GM12878 (cell line): ENCODE measurements at regions not wholly inside any gene's neighbourhood (a gene's known extent, or its start where the extent isn't known, plus 50 kb on each side); places are given as distances from the start of the nearest gene placed in this dataset.

Source experiments
- ATAC-seq: fragments of 200-7000 bp; cut with Tn5 transposase; 3 replicates; pipeline ENCODE4 v1.9.1; 2020; ENCODE audit warnings: mild to moderate bottlenecking, moderate library complexity
- BruUV-seq: library from RNA; stranded (reverse); fragments of 400-500 nt; replicated peaks from 2 replicates; lab custom pipeline; 2021; lab: Mats Ljungman, UMichigan
- CTCF ChIA-PET: fragments of 300-600 bp; sonication (Branson Sonifier 250); formaldehyde crosslinking; extraction: SDS; loops from one replicate; lab custom pipeline; 2021; ENCODE audit warnings: inconsistent platforms; lab: Yijun Ruan, JAX
- POLR2A ChIA-PET: fragments of 350-600 bp; formaldehyde crosslinking; extraction: SDS; loops from one replicate; lab custom pipeline; 2021; ENCODE audit warnings: inconsistent platforms; lab: Charles Lee
- RAD21 ChIA-PET: fragments of 300-600 bp; sonication (Branson Sonifier 250); formaldehyde crosslinking; loops from one replicate; lab custom pipeline; 2023; ENCODE audit warnings: antibody characterized with exemption; ENCODE audit not compliant: unreplicated experiment; lab: Charles Lee
- SMC1A ChIA-PET: fragments of 300-600 bp; sonication (Branson Sonifier 250); formaldehyde crosslinking; loops from one replicate; lab custom pipeline; 2023; ENCODE audit not compliant: unreplicated experiment, uncharacterized antibody; lab: Charles Lee
- DNase-seq: peaks from one replicate; pipeline ENCODE4 v3.0.0-alpha.2; 2011; ENCODE audit warnings: low read depth, low spot score
- FAIRE-seq: peaks from 3 replicates; lab custom pipeline; 2011; peaks lifted over from hg19 to GRCh38; lab: Jason Lieb, UNC
- H2AFZ ChIP-seq: 2 replicates; pipeline ENCODE4 v1.6.0; 2011; ENCODE audit warnings: low read depth, low read length, control low read depth; ENCODE audit not compliant: control insufficient read depth
- H3K27ac ChIP-seq: 2 replicates; pipeline ENCODE4 v1.5.1; 2011; ENCODE audit warnings: control low read depth; ENCODE audit not compliant: control insufficient read depth, insufficient read depth
- H3K27me3 ChIP-seq, 2 experiments: replicated peaks in 1 of 2; 2 replicates each; pipeline versions ENCODE4 v1.6.0 to v1.6.1; 2011; ENCODE audit warnings: low read length in 1 of 2; ENCODE audit not compliant: control insufficient read depth in 2 of 2, insufficient read depth in 2 of 2
- H3K36me3 ChIP-seq, 2 experiments: 2 replicates each; pipeline ENCODE4 v1.5.1; 2011; ENCODE audit warnings: low read length in 1 of 2; ENCODE audit not compliant: control insufficient read depth in 2 of 2, insufficient read depth in 2 of 2
- H3K4me1 ChIP-seq: 2 replicates; pipeline ENCODE4 v1.6.1; 2011; ENCODE audit warnings: mild to moderate bottlenecking, low read length, moderate library complexity, mixed read lengths; ENCODE audit not compliant: control insufficient read depth, insufficient read depth
- H3K4me2 ChIP-seq: 2 replicates; pipeline ENCODE4 v1.6.0; 2011; ENCODE audit warnings: control low read depth; ENCODE audit not compliant: control insufficient read depth, insufficient read depth
- H3K4me3 ChIP-seq: fragments of 200-600 bp; sonication (generic); 2 replicates; pipeline ENCODE4 v1.5.1; 2016
- H3K79me2 ChIP-seq: 2 replicates; pipeline ENCODE4 v1.6.0; 2011; ENCODE audit warnings: low read length; ENCODE audit not compliant: control insufficient read depth, insufficient read depth
- H3K9ac ChIP-seq: 2 replicates; pipeline ENCODE4 v1.8.0; 2011; ENCODE audit warnings: low read length, control low read depth, mixed read lengths; ENCODE audit not compliant: control insufficient read depth, insufficient read depth
- H3K9me3 ChIP-seq: replicated peaks from 3 replicates; pipeline ENCODE4 v1.5.1; 2011; ENCODE audit warnings: mild to moderate bottlenecking, low read length; ENCODE audit not compliant: control insufficient read depth, insufficient read depth
- H4K20me1 ChIP-seq: 2 replicates; pipeline ENCODE4 v1.6.0; 2011; ENCODE audit not compliant: control insufficient read depth, insufficient read depth
- ASH2L ChIP-seq: fragments of 300-600, 200-600 bp; sonication (generic); IDR thresholded peaks from 2 replicates; pipeline ENCODE4 v1.6.1; 2017; ENCODE audit warnings: low read depth, mild to moderate bottlenecking, borderline replicate concordance
- EZH2 ChIP-seq: IDR thresholded peaks from 2 replicates; pipeline ENCODE4 v1.6.1; 2012; ENCODE audit warnings: low read depth, mild to moderate bottlenecking, control low read depth, inconsistent platforms, low read length, borderline replicate concordance; ENCODE audit not compliant: control insufficient read depth
- GABPA ChIP-seq: IDR thresholded peaks from 2 replicates; pipeline ENCODE4 v1.6.1; 2014; ENCODE audit warnings: antibody characterized with exemption, low read depth, mild to moderate bottlenecking, inconsistent platforms
- HDAC6 ChIP-seq: fragments of 200-600 bp; sonication (generic); IDR thresholded peaks from one replicate; pipeline ENCODE4 v1.8.0; 2017; ENCODE audit warnings: antibody characterized with exemption; ENCODE audit not compliant: unreplicated experiment
- MTA2 ChIP-seq: fragments of 450-650 bp; IDR thresholded peaks from 2 replicates; pipeline ENCODE4 v1.6.1; 2016; ENCODE audit warnings: low read depth, mild to moderate bottlenecking, moderate library complexity
- NFIC ChIP-seq: IDR thresholded peaks from 2 replicates; pipeline ENCODE4 v1.6.1; 2012; ENCODE audit warnings: low read depth, mild to moderate bottlenecking, inconsistent platforms, low read length, moderate library complexity
- PAX8 ChIP-seq: fragments of 450-650 bp; IDR thresholded peaks from 2 replicates; pipeline ENCODE4 v1.6.1; 2017; ENCODE audit warnings: mild to moderate bottlenecking, moderate library complexity
- POU2F2 ChIP-seq: IDR thresholded peaks from 3 replicates; pipeline ENCODE4 v1.6.1; 2011; ENCODE audit warnings: low read depth, mild to moderate bottlenecking, low read length, borderline replicate concordance
- SP1 ChIP-seq: IDR thresholded peaks from one replicate; pipeline ENCODE4 v1.6.1; 2011; ENCODE audit warnings: low read depth, low read length
- YY1 ChIP-seq: IDR thresholded peaks from 2 replicates; pipeline ENCODE4 v1.6.1; 2011; ENCODE audit warnings: low read depth, mild to moderate bottlenecking, low read length
- ZNF24 ChIP-seq: fragments of 450-650 bp; IDR thresholded peaks from 2 replicates; pipeline ENCODE4 v1.6.1; 2017; ENCODE audit warnings: antibody characterized with exemption, mild to moderate bottlenecking
- WGBS: methylation state at CpG from one replicate; pipeline ENCODE4 v1.1.6; 2016; ENCODE audit warnings: low lambda C conversion rate; ENCODE audit not compliant: insufficient replicate concordance, insufficient coverage; ENCODE audit errors: missing lambda C conversion rate; 5-methylcytosine and 5-hydroxymethylcytosine counted together
- in situ Hi-C: fragments of 300-500 bp; cut with MboI; formaldehyde crosslinking; loops from 9 replicates; pipeline ENCODE4 v1.14.3; 2018; ENCODE audit warnings: mixed read lengths
- intact Hi-C: fragments of 100-400 bp; cut with micrococcal nuclease; formaldehyde crosslinking; loops from one replicate; pipeline ENCODE4 v1.14.2; 2022; ENCODE audit not compliant: unreplicated experiment
- TF ChIP-seq, protein P1 (sequence below): fragments of 150-350 bp; IDR thresholded peaks from 2 replicates; pipeline ENCODE4 v1.6.1; 2014; ENCODE audit warnings: mild to moderate bottlenecking, low read depth, low read length
- TF ChIP-seq, protein P2 (sequence below): IDR thresholded peaks from 2 replicates; pipeline ENCODE4 v1.6.1; 2011; ENCODE audit warnings: borderline replicate concordance, low read depth, mild to moderate bottlenecking, moderate library complexity, mixed read lengths, low read length; ENCODE audit not compliant: insufficient read depth; ENCODE audit errors: extremely low read length
- TF ChIP-seq, protein P3 (sequence below): fragments of 450-650 bp; IDR thresholded peaks from 2 replicates; pipeline ENCODE4 v1.6.1; 2017; ENCODE audit warnings: mild to moderate bottlenecking, low read depth, inconsistent platforms; ENCODE audit not compliant: poor library complexity, severe bottlenecking
- TF ChIP-seq, protein P4 (sequence below): fragments of 450-650 bp; IDR thresholded peaks from 2 replicates; pipeline ENCODE4 v1.6.1; 2018; ENCODE audit warnings: mild to moderate bottlenecking, low read depth, moderate library complexity; ENCODE audit not compliant: partially characterized antibody

DNA sequence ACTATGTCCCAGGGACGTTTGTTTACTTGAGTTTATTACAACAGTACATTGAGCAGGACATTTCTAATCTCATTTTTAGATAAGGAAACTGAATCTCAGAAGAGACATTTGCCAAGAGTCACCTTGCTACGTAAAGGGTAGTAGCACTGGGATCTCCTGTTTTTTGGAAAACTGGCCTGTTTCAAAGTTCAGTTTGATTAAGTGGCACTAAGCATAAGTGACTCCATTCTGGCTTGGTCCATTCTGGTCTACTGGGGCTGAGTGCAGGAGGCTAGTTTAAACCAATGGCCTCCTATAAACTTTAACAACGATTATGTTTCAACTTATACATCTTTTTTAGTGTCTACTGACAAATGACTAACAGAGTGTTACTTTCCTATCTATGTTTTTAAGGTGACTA, 382.5 kb downstream of the ANKRD50 start (continued):
- no peak for TF ChIP-seq PAX8
- TF ChIP-seq EZH2, result no peak
- TF ChIP-seq, protein P1, sequence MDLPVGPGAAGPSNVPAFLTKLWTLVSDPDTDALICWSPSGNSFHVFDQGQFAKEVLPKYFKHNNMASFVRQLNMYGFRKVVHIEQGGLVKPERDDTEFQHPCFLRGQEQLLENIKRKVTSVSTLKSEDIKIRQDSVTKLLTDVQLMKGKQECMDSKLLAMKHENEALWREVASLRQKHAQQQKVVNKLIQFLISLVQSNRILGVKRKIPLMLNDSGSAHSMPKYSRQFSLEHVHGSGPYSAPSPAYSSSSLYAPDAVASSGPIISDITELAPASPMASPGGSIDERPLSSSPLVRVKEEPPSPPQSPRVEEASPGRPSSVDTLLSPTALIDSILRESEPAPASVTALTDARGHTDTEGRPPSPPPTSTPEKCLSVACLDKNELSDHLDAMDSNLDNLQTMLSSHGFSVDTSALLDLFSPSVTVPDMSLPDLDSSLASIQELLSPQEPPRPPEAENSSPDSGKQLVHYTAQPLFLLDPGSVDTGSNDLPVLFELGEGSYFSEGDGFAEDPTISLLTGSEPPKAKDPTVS, result no peak
- no peak for TF ChIP-seq POU2F2
- no peak for TF ChIP-seq NFIC
- no peak for TF ChIP-seq GABPA
- TF ChIP-seq, protein P2, sequence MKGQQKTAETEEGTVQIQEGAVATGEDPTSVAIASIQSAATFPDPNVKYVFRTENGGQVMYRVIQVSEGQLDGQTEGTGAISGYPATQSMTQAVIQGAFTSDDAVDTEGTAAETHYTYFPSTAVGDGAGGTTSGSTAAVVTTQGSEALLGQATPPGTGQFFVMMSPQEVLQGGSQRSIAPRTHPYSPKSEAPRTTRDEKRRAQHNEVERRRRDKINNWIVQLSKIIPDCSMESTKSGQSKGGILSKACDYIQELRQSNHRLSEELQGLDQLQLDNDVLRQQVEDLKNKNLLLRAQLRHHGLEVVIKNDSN, result no peak
- TF ChIP-seq, all 136 proteins: peak for 0

DNA sequence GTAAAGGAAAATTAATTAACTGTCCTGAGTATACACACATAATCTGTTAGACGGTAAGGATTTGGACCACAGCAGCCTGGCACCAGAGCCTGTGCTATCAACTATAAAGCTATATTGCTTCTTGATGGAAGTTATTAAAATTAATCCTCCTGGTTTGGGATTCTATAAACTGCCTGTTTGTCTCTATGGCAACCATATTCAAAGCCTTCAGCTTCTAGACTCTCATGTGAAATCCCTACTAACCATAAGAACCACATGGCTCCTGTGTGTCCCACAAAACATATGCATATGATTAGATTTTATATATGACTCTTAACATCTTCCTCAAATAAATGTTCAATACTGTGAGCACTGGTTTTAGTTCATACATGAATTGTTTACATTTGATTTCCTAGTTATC, 380.8 kb downstream of the ANKRD50 start:
- no peak overlapping the region for H3K9ac ChIP-seq
- in situ Hi-C loops, result loop anchor here (25.0 kb wide), 1 partner anchor 956 kb away; no protein-coding TSS in a partner anchor
- no peaks in the 10 kb centered on the region for H4K20me1 ChIP-seq
- no peaks in the 10 kb centered on the region; a peak in 1 of 4 replicates for H3K27me3 ChIP-seq
- intact Hi-C loops, result no loop called here
- ATAC-seq (no peak), FAIRE-seq (no peak), DNase-seq (no peak)
- H3K27ac ChIP-seq, result no peak overlapping the region
- H3K9me3 ChIP-seq, result no peaks in the 10 kb centered on the region
- no peaks in the 10 kb centered on the region for H3K4me1 ChIP-seq
- WGBS, result 22% methylated on average over 1 of the region's 1 CpG
- H3K4me3 ChIP-seq, result no peak overlapping the region
- POLR2A ChIA-PET, result no interaction called here
- no peaks in the 10 kb centered on the region for H3K79me2 ChIP-seq
- H3K4me2 ChIP-seq, result no peak overlapping the region
- H3K36me3 ChIP-seq, result no peaks in the 10 kb centered on the region
- RAD21 ChIA-PET, result no interaction called here
- SMC1A ChIA-PET, result no interaction called here
- BruUV-seq, result no TSS peak
- no peak overlapping the region for H2AFZ ChIP-seq
- CTCF ChIA-PET, result interaction anchor here (1.0 kb wide), 1 partner anchor 952 kb away, joined by 3 read pairs; no protein-coding TSS in a partner anchor
- TF ChIP-seq, protein P3, sequence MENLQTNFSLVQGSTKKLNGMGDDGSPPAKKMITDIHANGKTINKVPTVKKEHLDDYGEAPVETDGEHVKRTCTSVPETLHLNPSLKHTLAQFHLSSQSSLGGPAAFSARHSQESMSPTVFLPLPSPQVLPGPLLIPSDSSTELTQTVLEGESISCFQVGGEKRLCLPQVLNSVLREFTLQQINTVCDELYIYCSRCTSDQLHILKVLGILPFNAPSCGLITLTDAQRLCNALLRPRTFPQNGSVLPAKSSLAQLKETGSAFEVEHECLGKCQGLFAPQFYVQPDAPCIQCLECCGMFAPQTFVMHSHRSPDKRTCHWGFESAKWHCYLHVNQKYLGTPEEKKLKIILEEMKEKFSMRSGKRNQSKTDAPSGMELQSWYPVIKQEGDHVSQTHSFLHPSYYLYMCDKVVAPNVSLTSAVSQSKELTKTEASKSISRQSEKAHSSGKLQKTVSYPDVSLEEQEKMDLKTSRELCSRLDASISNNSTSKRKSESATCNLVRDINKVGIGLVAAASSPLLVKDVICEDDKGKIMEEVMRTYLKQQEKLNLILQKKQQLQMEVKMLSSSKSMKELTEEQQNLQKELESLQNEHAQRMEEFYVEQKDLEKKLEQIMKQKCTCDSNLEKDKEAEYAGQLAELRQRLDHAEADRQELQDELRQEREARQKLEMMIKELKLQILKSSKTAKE, result no peak
- TF ChIP-seq ZNF24, result no peak
- TF ChIP-seq YY1, result no peak
- TF ChIP-seq ASH2L, result no peak
- no peak for TF ChIP-seq MTA2
- no peak for TF ChIP-seq HDAC6
- TF ChIP-seq, protein P4, sequence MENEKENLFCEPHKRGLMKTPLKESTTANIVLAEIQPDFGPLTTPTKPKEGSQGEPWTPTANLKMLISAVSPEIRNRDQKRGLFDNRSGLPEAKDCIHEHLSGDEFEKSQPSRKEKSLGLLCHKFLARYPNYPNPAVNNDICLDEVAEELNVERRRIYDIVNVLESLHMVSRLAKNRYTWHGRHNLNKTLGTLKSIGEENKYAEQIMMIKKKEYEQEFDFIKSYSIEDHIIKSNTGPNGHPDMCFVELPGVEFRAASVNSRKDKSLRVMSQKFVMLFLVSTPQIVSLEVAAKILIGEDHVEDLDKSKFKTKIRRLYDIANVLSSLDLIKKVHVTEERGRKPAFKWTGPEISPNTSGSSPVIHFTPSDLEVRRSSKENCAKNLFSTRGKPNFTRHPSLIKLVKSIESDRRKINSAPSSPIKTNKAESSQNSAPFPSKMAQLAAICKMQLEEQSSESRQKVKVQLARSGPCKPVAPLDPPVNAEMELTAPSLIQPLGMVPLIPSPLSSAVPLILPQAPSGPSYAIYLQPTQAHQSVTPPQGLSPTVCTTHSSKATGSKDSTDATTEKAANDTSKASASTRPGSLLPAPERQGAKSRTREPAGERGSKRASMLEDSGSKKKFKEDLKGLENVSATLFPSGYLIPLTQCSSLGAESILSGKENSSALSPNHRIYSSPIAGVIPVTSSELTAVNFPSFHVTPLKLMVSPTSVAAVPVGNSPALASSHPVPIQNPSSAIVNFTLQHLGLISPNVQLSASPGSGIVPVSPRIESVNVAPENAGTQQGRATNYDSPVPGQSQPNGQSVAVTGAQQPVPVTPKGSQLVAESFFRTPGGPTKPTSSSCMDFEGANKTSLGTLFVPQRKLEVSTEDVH, result no peak
- TF ChIP-seq SP1, result no peak
